Endodermal cell (in vitro differentiated cells): ENCODE measurements at regions not wholly inside any gene's neighbourhood (a gene's known extent, or its start where the extent isn't known, plus 50 kb on each side); places are given as distances from the start of the nearest gene placed in this dataset.

Source experiments
- DNase-seq: peaks from one replicate; pipeline ENCODE4 v3.0.0-alpha.2; 2017
- H3K27ac ChIP-seq: 2 replicates; pipeline ENCODE4 v1.5.1; 2013; ENCODE audit warnings: mild to moderate bottlenecking, low read depth, low read length, moderate library complexity
- H3K27me3 ChIP-seq: 2 replicates; pipeline ENCODE4 v1.6.1; 2013; ENCODE audit warnings: mild to moderate bottlenecking, low read length, moderate library complexity; ENCODE audit not compliant: insufficient read depth, control insufficient read depth, poor library complexity, severe bottlenecking
- H3K36me3 ChIP-seq: 2 replicates; pipeline ENCODE4 v1.7.0; 2013; ENCODE audit warnings: mild to moderate bottlenecking, low read length, moderate library complexity; ENCODE audit not compliant: control insufficient read depth, insufficient read depth
- H3K4me1 ChIP-seq: one replicate; pipeline ENCODE4 v1.7.0; 2013; ENCODE audit warnings: low read length; ENCODE audit not compliant: control insufficient read depth, insufficient read depth
- H3K4me3 ChIP-seq: 2 replicates; pipeline ENCODE4 v1.5.1; 2013; ENCODE audit warnings: mild to moderate bottlenecking, low read length, moderate library complexity
- H3K9ac ChIP-seq: 2 replicates; pipeline ENCODE4 v1.6.1; 2013; ENCODE audit warnings: mild to moderate bottlenecking, low read length, moderate library complexity; ENCODE audit not compliant: poor library complexity, severe bottlenecking; ENCODE audit errors: extremely low read depth
- H3K9me3 ChIP-seq: 2 replicates; pipeline ENCODE4 v1.6.1; 2013; ENCODE audit warnings: mild to moderate bottlenecking, low read length, moderate library complexity; ENCODE audit not compliant: control insufficient read depth
- H3K27ac Mint-ChIP-seq: 2 replicates; pipeline ENCODE4 v1.8.0; 2020; ENCODE audit warnings: mixed read lengths
- H3K27me3 Mint-ChIP-seq: 2 replicates; pipeline ENCODE4 v1.8.0; 2021; ENCODE audit warnings: mild to moderate bottlenecking, mixed read lengths; ENCODE audit not compliant: insufficient read depth
- H3K36me3 Mint-ChIP-seq: 2 replicates; pipeline ENCODE4 v1.8.0; 2020; ENCODE audit warnings: low read depth, mixed read lengths
- H3K4me1 Mint-ChIP-seq: 2 replicates; pipeline ENCODE4 v1.8.0; 2020; ENCODE audit warnings: mixed read lengths
- H3K4me3 Mint-ChIP-seq: 2 replicates; pipeline ENCODE4 v1.8.0; 2020; ENCODE audit warnings: mild to moderate bottlenecking, moderate library complexity, mixed read lengths
- H3K9me3 Mint-ChIP-seq: 2 replicates; pipeline ENCODE4 v1.8.0; 2020; ENCODE audit warnings: mild to moderate bottlenecking, mixed read lengths
- WGBS, 2 experiments: methylation state at CpG; one replicate each; pipeline versions ENCODE4 v1.1.5 to v1.1.7; 2013; ENCODE audit warnings: missing lambda C conversion rate in 2 of 2, mixed read lengths in 1 of 2; ENCODE audit not compliant: insufficient coverage in 1 of 2, insufficient read length in 1 of 2; 5-methylcytosine and 5-hydroxymethylcytosine counted together
- TF ChIP-seq, protein P1 (sequence below): fragments of 200-600 bp; sonication (generic); conservative IDR thresholded peaks from 2 replicates; pipeline ENCODE4 v1.5.0; 2021; ENCODE audit warnings: antibody characterized with exemption, mild to moderate bottlenecking

DNA sequence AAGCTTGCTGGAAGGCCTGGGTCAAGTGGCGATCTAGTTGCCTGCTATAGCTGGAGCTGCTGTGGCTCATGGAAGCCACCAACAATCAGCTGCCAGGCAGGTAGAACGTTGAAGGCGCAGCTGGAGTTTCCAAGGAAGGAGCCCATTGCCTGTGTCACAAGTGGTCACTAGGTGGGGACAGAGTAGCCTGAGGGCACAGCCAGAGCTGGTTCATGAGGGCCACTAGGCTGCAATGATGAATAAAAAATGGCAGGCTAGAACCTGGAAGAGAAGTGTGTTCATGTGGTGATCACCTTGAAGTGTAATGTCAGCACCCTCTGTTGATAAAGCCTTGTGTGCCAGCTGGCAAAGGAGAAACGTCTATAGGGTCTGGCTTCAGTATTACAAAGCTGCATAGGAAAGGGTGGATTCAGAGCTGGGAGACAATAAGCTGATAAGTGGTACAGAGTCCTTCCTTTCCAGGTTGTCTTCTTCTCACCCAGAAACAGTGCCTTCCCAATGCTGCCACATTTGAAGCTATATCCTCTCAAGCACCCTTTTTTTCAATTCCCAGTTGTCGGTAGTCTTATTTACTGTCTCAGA is 165.8 kb downstream of the EMP1 start:
- H3K36me3 Mint-ChIP-seq, result no peaks in the 10 kb centered on the region
- DNase-seq, result peak; percentile 97
- H3K27ac Mint-ChIP-seq, result no peak overlapping the region
- peaks cover 35% of the 10 kb centered on the region for H3K27me3 ChIP-seq
- no peaks in the 10 kb centered on the region for H3K36me3 ChIP-seq
- H3K4me1 ChIP-seq, result no peaks in the 10 kb centered on the region
- H3K4me3 ChIP-seq, result no peak overlapping the region
- H3K4me1 Mint-ChIP-seq, result peaks cover 29% of the 10 kb centered on the region
- H3K27ac ChIP-seq, result no peak overlapping the region
- TF ChIP-seq, protein P1, sequence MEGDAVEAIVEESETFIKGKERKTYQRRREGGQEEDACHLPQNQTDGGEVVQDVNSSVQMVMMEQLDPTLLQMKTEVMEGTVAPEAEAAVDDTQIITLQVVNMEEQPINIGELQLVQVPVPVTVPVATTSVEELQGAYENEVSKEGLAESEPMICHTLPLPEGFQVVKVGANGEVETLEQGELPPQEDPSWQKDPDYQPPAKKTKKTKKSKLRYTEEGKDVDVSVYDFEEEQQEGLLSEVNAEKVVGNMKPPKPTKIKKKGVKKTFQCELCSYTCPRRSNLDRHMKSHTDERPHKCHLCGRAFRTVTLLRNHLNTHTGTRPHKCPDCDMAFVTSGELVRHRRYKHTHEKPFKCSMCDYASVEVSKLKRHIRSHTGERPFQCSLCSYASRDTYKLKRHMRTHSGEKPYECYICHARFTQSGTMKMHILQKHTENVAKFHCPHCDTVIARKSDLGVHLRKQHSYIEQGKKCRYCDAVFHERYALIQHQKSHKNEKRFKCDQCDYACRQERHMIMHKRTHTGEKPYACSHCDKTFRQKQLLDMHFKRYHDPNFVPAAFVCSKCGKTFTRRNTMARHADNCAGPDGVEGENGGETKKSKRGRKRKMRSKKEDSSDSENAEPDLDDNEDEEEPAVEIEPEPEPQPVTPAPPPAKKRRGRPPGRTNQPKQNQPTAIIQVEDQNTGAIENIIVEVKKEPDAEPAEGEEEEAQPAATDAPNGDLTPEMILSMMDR, result peak; percentile 100
- no peak overlapping the region for H3K9ac ChIP-seq
- H3K4me3 Mint-ChIP-seq, result no peak overlapping the region
- WGBS, 2 experiments, result 44 to 56% methylated on average over 3 to 4 of the region's 5 CpGs
- peaks cover 6% of the 10 kb centered on the region for H3K9me3 Mint-ChIP-seq
- H3K9me3 ChIP-seq, result peaks cover 8% of the 10 kb centered on the region
- peaks cover 51% of the 10 kb centered on the region for H3K27me3 Mint-ChIP-seq

GRCh38 chr12:13359636-13360035 is 163.1 kb downstream of the EMP1 start:
- Mint-ChIP-seq H3K36me3 (no peaks in the 10 kb centered on the region), H3K9me3 (peaks cover 2% of the 10 kb centered on the region), H3K4me3 (no peak overlapping the region), H3K4me1 (peaks cover 33% of the 10 kb centered on the region), H3K27me3 (peaks cover 24% of the 10 kb centered on the region), H3K27ac (no peak overlapping the region)
- TF ChIP-seq, protein P1, result no peak
- no peak overlapping the region for H3K9ac ChIP-seq
- H3K9me3 ChIP-seq, result peaks cover 3% of the 10 kb centered on the region
- no peaks in the 10 kb centered on the region for H3K4me1 ChIP-seq
- H3K27ac ChIP-seq, result no peak overlapping the region
- H3K4me3 ChIP-seq, result no peak overlapping the region
- DNase-seq, result no peak
- no peaks in the 10 kb centered on the region for H3K36me3 ChIP-seq
- H3K27me3 ChIP-seq, result peaks cover 9% of the 10 kb centered on the region

DNA sequence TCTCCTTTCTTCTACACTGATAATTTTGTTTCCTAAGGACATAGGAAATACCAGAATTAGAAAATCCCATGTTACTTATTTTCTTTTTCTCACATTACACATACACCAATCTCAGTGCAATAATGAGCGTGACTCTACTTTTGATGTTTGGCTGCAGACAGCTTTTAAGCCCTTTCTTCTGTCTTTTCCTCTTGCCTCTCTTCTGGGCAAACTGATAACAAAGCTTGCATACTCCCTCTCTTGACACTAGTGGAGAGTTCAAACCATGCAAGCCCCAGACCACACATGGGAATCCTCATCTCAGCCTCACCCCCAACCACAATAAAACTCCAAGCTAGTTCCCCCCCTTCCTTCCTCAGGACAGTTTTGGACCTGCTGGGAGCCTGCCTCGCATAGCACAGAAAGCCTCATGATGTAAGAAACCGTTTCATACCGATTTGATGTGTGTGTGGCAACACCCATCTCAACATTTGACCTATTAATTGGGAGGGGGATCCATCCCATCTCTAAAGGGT is 161.9 kb downstream of the EMP1 start:
- no peak overlapping the region for H3K4me3 ChIP-seq
- Mint-ChIP-seq H3K27me3 (peaks cover 12% of the 10 kb centered on the region), H3K27ac (no peak overlapping the region), H3K4me3 (no peak overlapping the region), H3K4me1 (peaks cover 33% of the 10 kb centered on the region), H3K36me3 (no peaks in the 10 kb centered on the region), H3K9me3 (no peaks in the 10 kb centered on the region)
- H3K27me3 ChIP-seq, result no peaks in the 10 kb centered on the region
- no peak overlapping the region for H3K27ac ChIP-seq
- H3K9me3 ChIP-seq, result no peaks in the 10 kb centered on the region
- no peak for DNase-seq
- WGBS, 2 experiments, result 78 to 99% methylated on average over 1 to 4 of the region's 4 CpGs
- H3K9ac ChIP-seq, result no peak overlapping the region
- TF ChIP-seq, protein P1, result peak; percentile 15
- no peaks in the 10 kb centered on the region for H3K4me1 ChIP-seq
- H3K36me3 ChIP-seq, result no peaks in the 10 kb centered on the region
